Testis (tissue), 2 donors: ENCODE measurements at regions not wholly inside any gene's neighbourhood (a gene's known extent, or its start where the extent isn't known, plus 50 kb on each side); places are given as distances from the start of the nearest gene placed in this dataset.
"Not testable (repeated sequence)": the region's sequence is repeated elsewhere in the genome, so short reads cannot be mapped to it uniquely, and the experiment has no call there.

Experiments
- DNase-seq: peaks from one replicate; pipeline ENCODE4 v3.0.0-alpha.2; 2019
- H3K27ac ChIP-seq, 2 donors: fragments of 200-600 bp; sonication (generic); one replicate each; pipeline ENCODE4 v1.5.1; 2019
- H3K27me3 ChIP-seq: fragments of 200-600 bp; sonication (generic); one replicate; pipeline ENCODE4 v1.5.1; 2019
- H3K36me3 ChIP-seq: fragments of 200-600 bp; sonication (generic); one replicate; pipeline ENCODE4 v1.5.1; 2017; ENCODE audit warnings: low read depth; ENCODE audit errors: missing control alignments
- H3K4me1 ChIP-seq: fragments of 200-600 bp; sonication (generic); one replicate; pipeline ENCODE4 v1.5.1; 2019
- H3K4me3 ChIP-seq, 2 donors: fragments of 200-600 bp; sonication (generic); one replicate each; pipeline ENCODE4 v1.5.1; 2017 to 2019
- H3K9me3 ChIP-seq: fragments of 200-600 bp; sonication (generic); one replicate; pipeline ENCODE4 v1.5.1; 2017
- CTCF ChIP-seq, 3 experiments: fragments of 450-650 bp in 2 of 3; fragments of 200-600 bp in 1 of 3; sonication (generic) in 1 of 3; IDR thresholded peaks; one replicate each; pipeline ENCODE4 v1.5.1; 2016 to 2019; ENCODE audit warnings: antibody characterized with exemption in 3 of 3, mild to moderate bottlenecking in 2 of 3, moderate library complexity in 1 of 3
- POLR2A ChIP-seq: fragments of 450-650 bp; IDR thresholded peaks from one replicate; pipeline ENCODE4 v1.6.1; 2017; ENCODE audit warnings: antibody characterized with exemption, mild to moderate bottlenecking, moderate library complexity
- WGBS, 2 donors: methylation state at CpG; one replicate each; pipeline ENCODE4 v1.1.5; 2018; 5-methylcytosine and 5-hydroxymethylcytosine counted together
- intact Hi-C: fragments of 100-400 bp; cut with DNase I; formaldehyde crosslinking; loops from one replicate; pipeline ENCODE4 v1.15.1; 2023; ENCODE audit warnings: low total_unique reads

GRCh38 chr5:117733051-117733450, 1158.4 kb upstream of the SEMA6A start:
- no peak for TF ChIP-seq CTCF (IDR thresholded peaks at IDR 0.05)
- no peak for TF ChIP-seq POLR2A
- H3K4me3 ChIP-seq, result no peak overlapping the region
- 43 to 57% methylated on average over 2 of the region's 2 CpGs for WGBS, 2 donors
- intact Hi-C loops, result no loop called here
- no peaks in the 10 kb centered on the region for H3K36me3 ChIP-seq
- H3K4me1 ChIP-seq, result peaks cover 9% of the 10 kb centered on the region
- no peak overlapping the region for H3K27ac ChIP-seq
- no peak for DNase-seq
- H3K27me3 ChIP-seq, result no peaks in the 10 kb centered on the region
- H3K9me3 ChIP-seq, result no peaks in the 10 kb centered on the region

GRCh38 chr5:117732264-117732663, 1157.6 kb upstream of the SEMA6A start:
- intact Hi-C loops, result no loop called here
- Histone ChIP-seq H3K4me1 (peaks cover 9% of the 10 kb centered on the region), H3K9me3 (no peaks in the 10 kb centered on the region), H3K36me3 (no peaks in the 10 kb centered on the region), H3K4me3 (no peak overlapping the region), H3K27me3 (no peaks in the 10 kb centered on the region), H3K27ac (no peak overlapping the region)
- 82 to 87% methylated on average over 3 of the region's 3 CpGs for WGBS, 2 donors
- DNase-seq, result no peak
- no peak for TF ChIP-seq POLR2A
- no peak for TF ChIP-seq CTCF (IDR thresholded peaks at IDR 0.05)

- peak overlapping the region; percentile 42 to 50 for H3K27ac ChIP-seq
These were observed 1156.8 kb upstream of the SEMA6A start for GRCh38 chr5:117731446-117731845.

GRCh38 chr5:117720784-117721183, 1146.2 kb upstream of the SEMA6A start:
- 78 to 80% methylated on average over 4 of the region's 4 CpGs for WGBS, 2 donors
- not testable (repeated sequence) for DNase-seq

More at GRCh38 chr5:117731446-117731845, 1156.8 kb upstream of the SEMA6A start:
- Histone ChIP-seq H3K4me1 (peaks cover 9% of the 10 kb centered on the region), H3K36me3 (no peaks in the 10 kb centered on the region), H3K4me3 (no peak overlapping the region), H3K27me3 (no peaks in the 10 kb centered on the region), H3K9me3 (no peaks in the 10 kb centered on the region)
- intact Hi-C loops, result no loop called here
- peak; percentile 54 for DNase-seq
- TF ChIP-seq POLR2A, result no peak
- TF ChIP-seq CTCF (IDR thresholded peaks at IDR 0.05), result no peak
- WGBS, 2 donors, result 11 to 15% methylated on average over 2 of the region's 2 CpGs

GRCh38 chr5:117719413-117719812, 1144.8 kb upstream of the SEMA6A start:
- no peaks in the 10 kb centered on the region for H3K9me3 ChIP-seq
- no peak overlapping the region for H3K27ac ChIP-seq
- H3K4me1 ChIP-seq, result no peaks in the 10 kb centered on the region
- intact Hi-C loops, result no loop called here
- H3K27me3 ChIP-seq, result no peaks in the 10 kb centered on the region
- no peak for TF ChIP-seq POLR2A
- TF ChIP-seq CTCF (IDR thresholded peaks at IDR 0.05), result no peak
- no peaks in the 10 kb centered on the region for H3K36me3 ChIP-seq
- no peak for DNase-seq
- H3K4me3 ChIP-seq, result no peak overlapping the region

More at GRCh38 chr5:117720784-117721183, 1146.2 kb upstream of the SEMA6A start:
- H3K27ac ChIP-seq, H3K27me3 ChIP-seq, H3K4me3 ChIP-seq, H3K9me3 ChIP-seq, H3K4me1 ChIP-seq, intact Hi-C loops, H3K36me3 ChIP-seq: not testable (repeated sequence)
